MM.1S (cell line): ENCODE measurements at regions not wholly inside any gene's neighbourhood (a gene's known extent, or its start where the extent isn't known, plus 50 kb on each side); places are given as distances from the start of the nearest gene placed in this dataset.

Source experiments
- EZH2 ChIP-seq: fragments of 300-600 bp; sonication (generic); optimal IDR thresholded peaks from 2 replicates; pipeline ENCODE3; 2017; ENCODE audit warnings: low read depth, mild to moderate bottlenecking, antibody characterized with exemption, low read length, mixed read lengths
- EZH2phosphoT487 ChIP-seq: fragments of 300-600 bp; sonication (generic); IDR thresholded peaks from 2 replicates; pipeline ENCODE4 v1.6.1; 2018; ENCODE audit warnings: antibody characterized with exemption, low read length
- TF ChIP-seq, protein P1 (sequence below): fragments of 300-600 bp; sonication (generic); IDR thresholded peaks from 2 replicates; pipeline ENCODE4 v1.5.1; 2016; ENCODE audit warnings: antibody characterized with exemption, low read length, mixed read lengths

DNA sequence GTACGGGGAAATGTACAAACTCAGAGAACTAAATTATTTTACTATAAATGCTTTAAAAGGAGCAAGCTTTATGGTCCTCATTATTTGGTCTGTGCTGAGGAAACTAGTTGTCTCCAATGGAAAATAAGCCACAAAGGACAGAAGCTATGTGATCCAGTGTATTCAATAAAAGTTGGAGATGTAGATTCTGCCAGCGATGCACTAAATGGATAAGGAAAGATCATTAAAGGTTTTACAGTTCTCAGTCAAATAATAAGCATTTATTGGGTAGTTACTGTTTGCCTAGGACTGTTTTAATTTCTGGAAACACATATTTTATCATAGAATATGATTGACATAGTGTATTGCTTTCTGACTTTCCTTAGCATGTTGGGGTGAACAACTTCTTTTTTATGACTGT is 458.9 kb upstream of the STXBP6 start:
- TF ChIP-seq, protein P1, sequence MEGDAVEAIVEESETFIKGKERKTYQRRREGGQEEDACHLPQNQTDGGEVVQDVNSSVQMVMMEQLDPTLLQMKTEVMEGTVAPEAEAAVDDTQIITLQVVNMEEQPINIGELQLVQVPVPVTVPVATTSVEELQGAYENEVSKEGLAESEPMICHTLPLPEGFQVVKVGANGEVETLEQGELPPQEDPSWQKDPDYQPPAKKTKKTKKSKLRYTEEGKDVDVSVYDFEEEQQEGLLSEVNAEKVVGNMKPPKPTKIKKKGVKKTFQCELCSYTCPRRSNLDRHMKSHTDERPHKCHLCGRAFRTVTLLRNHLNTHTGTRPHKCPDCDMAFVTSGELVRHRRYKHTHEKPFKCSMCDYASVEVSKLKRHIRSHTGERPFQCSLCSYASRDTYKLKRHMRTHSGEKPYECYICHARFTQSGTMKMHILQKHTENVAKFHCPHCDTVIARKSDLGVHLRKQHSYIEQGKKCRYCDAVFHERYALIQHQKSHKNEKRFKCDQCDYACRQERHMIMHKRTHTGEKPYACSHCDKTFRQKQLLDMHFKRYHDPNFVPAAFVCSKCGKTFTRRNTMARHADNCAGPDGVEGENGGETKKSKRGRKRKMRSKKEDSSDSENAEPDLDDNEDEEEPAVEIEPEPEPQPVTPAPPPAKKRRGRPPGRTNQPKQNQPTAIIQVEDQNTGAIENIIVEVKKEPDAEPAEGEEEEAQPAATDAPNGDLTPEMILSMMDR = no peak
- no peak for TF ChIP-seq EZH2
- TF ChIP-seq EZH2phosphoT487 = no peak
